ENCODE measurements at regions not wholly inside any gene's neighbourhood (a gene's known extent, or its start where the extent isn't known, plus 50 kb on each side); places are given as distances from the start of the nearest gene placed in this dataset.

GRCh38 chr16:9340526-9341256 is 249.2 kb downstream of the HAPSTR1 start:
- Mint-ChIP-seq H3K4me1 (peaks cover 9% of the 10 kb centered on the region; the same call in 2 of the 3 replicates), H3K36me3 (ENCODE audit: low read depth) (no peaks in the 10 kb centered on the region), H3K27ac (no peak overlapping the region), H3K9me3 (no peaks in the 10 kb centered on the region), H3K4me3 (no peak overlapping the region), H3K27me3 (ENCODE audit: insufficient read depth, low read depth, poor library complexity) (peaks cover 4% of the 10 kb centered on the region)
- Histone ChIP-seq H3K9me2 (ENCODE audit: insufficient read depth) (peaks cover under 1% of the 10 kb centered on the region; the same call in 1 of the 2 replicates), H3K4me1 (ENCODE audit: insufficient read depth) (no peaks in the 10 kb centered on the region), H3K4me3 (no peak overlapping the region), H3K27ac (ENCODE audit: low read depth) (no peak overlapping the region), H3K27me3 (ENCODE audit: insufficient read depth) (no peaks in the 10 kb centered on the region), H4K20me1 (replicated peaks; ENCODE audit: insufficient read depth) (no peaks in the 10 kb centered on the region), H3K79me2 (replicated peaks; ENCODE audit: insufficient read depth) (no peaks in the 10 kb centered on the region), H3K4me2 (no peak overlapping the region), H3F3A (replicated peaks; ENCODE audit: low read depth) (no peaks in the 10 kb centered on the region), H2AFZ (no peak overlapping the region; the same call in 1 of the 2 replicates), H3K36me3 (ENCODE audit: insufficient read depth) (no peaks in the 10 kb centered on the region)
- TF ChIP-seq CTCF (conservative IDR thresholded peaks at IDR 0.05; ENCODE audit: low read depth in 2 of 2) (no peak), JUNB (IDR thresholded peaks at IDR 0.05; ENCODE audit: unreplicated experiment) (no peak), EZH2 (IDR thresholded peaks at IDR 0.05; ENCODE audit: low read depth, unreplicated experiment) (no peak), REST (IDR thresholded peaks at IDR 0.05; ENCODE audit: unreplicated experiment) (no peak), STAT1 (IDR thresholded peaks at IDR 0.05; ENCODE audit: unreplicated experiment) (no peak), CREB1 (CRISPR knock-in tag; IDR thresholded peaks at IDR 0.05; ENCODE audit: low read depth) (no peak), ZNF462 (CRISPR knock-in tag; IDR thresholded peaks at IDR 0.05) (no peak), EZH2phosphoT487 (IDR thresholded peaks at IDR 0.05; ENCODE audit: unreplicated experiment) (no peak), ETS1 (IDR thresholded peaks at IDR 0.05) (no peak), NANOG (IDR thresholded peaks at IDR 0.05; ENCODE audit: borderline replicate concordance) (no peak), ZNF331 (CRISPR knock-in tag; IDR thresholded peaks at IDR 0.05; ENCODE audit: low read depth) (no peak), ZNF114 (CRISPR knock-in tag; IDR thresholded peaks at IDR 0.05) (no peak)
- ATAC-seq: no peak
- DNase-seq (ENCODE audit: low spot score): no peak
